Hematopoietic multipotent progenitor cell (in vitro differentiated cells): ENCODE measurements at regions not wholly inside any gene's neighbourhood (a gene's known extent, or its start where the extent isn't known, plus 50 kb on each side); places are given as distances from the start of the nearest gene placed in this dataset.
A peak's percentile ranks its signal among the peaks of the same experiment; 100 is the strongest.
"Not testable (repeated sequence)": the region's sequence is repeated elsewhere in the genome, so short reads cannot be mapped to it uniquely, and the experiment has no call there.

Source experiments
- DNase-seq, 3 donors: peaks; one replicate each; pipeline ENCODE4 v3.0.0-alpha.2; 2011 to 2015; ENCODE audit warnings: low read depth in 2 of 3, low spot score in 2 of 3

- no peak for DNase-seq
Measured at GRCh38 chr10:4409319-4409718, 416.7 kb upstream of the AKR1E2 start.

GRCh38 chr10:4407783-4408182, 418.2 kb upstream of the AKR1E2 start:
- peak in 2 of 3 donors; percentile 26 to 52 for DNase-seq

DNA sequence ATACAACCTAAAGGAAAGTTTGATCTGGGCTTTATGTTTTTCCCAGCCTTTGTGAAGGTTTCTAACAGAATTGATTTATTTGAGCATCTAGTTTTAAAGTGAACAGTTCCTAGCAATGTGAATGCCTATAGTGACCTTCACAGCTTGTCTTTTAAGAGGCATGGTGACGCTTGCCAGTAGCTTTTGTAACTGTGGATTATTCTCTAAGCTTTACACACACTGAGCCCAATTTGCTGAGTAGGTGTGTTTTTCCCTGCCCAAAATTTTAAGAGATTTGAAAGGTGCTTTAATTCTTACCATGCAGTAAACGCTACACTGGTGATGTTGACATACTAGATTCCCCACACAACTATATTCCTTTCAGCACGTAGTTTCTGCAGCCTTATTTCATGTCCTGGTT, 420.2 kb upstream of the AKR1E2 start:
- no peak for DNase-seq

GRCh38 chr10:4403638-4404252, 422.3 kb upstream of the AKR1E2 start:
- DNase-seq = no peak

DNA sequence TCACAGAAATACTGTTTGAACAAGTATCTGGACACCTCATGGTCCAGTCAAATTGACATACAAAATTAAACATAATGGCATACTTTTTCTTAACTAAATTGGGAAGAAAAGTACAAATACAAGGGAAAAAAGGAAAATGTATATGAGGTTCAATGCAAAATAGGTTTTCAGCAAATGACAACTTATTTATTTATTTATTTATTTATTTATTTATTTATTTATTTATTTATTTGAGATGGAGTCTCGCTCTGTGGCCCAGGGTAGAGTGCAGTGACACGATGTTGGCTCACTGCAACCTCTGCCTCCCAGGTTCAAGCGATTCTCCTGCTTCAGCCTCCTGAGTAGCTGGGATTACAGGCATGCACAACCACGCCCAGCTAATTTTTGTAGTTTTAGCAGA, 424.9 kb upstream of the AKR1E2 start:
- not testable (repeated sequence) for DNase-seq

- no peak for DNase-seq
Measured at GRCh38 chr10:4399556-4399955, 426.5 kb upstream of the AKR1E2 start.

- DNase-seq = no peak
Measured at GRCh38 chr10:4398602-4399001, 427.4 kb upstream of the AKR1E2 start.

GRCh38 chr10:4397337-4397736, 428.7 kb upstream of the AKR1E2 start:
- DNase-seq = no peak

DNA sequence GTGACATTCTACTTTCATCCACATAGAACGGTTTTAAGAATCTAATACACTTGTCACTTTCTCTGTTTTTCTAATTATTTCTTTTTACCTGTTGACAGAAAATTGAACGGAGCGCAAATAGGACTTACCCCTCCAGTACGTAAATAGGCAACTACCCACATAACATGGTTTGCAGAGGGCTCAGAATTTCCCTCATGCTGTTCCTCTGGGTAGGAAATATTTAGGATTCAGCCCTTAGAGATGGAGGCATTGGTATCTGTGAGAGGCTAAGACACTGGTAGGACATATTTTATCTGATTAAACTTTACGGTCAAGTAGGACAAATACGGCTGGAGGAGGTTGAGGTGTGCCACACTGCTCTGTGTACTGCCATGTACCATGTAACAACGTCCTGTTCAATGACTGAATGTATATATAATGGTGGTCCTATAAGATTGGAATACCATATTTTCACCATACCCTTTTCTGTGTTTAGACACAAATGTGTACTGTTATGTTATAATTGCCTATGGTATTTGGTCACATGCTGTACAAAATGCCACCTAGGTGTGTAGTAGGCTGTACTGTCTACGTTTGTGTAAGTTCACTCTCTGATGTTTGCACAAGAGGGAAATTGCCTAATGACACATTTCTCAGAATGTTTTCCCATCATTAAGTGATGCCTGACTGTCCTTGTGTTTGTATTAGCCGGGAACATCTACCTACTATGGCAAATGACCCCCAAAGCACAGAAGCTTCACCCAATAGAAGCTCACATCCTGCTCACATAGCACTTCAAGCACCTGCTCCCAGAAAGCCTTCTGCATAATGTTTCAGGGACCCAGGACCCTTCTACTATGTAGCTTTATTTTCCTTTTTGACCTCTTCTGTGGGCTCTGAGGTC, 429.4 kb upstream of the AKR1E2 start:
- DNase-seq = no peak

DNA sequence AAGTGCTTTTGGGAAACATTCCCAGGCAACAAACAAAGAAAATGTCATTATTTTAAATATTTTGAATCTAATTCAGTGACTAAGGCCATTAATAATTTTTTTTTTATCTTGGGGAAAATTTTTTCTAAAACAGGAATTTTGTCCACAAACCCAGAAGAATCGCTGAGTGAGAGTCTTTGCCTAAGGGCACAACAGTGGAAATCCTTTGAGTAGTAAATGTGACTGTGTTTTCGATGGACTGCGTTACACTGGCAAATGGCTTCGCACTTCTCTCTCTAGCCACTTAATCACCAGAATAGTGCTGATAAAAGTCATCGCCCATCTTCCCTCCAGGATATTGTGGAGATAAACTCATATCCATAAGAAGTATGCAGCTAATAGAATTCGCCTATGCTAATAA, 430.3 kb upstream of the AKR1E2 start:
- DNase-seq = no peak

DNA sequence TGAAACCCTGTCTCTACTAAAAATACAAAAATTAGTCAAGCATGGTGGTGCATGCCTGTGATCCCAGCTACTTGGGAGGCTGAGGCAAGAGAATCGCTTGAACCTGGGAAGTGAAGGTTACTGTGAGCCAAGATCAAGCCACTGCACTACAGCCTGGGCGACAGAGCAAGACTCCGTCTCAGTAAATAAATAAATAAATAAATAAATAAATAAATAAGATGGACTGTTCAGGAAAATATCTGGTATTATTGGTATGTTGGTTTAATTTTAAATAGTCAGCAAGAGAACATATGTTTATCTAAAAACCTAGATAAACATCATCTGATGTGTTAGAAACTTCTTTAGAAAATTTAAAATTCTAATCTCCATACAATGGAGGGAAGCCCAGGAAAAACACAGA, 431.6 kb upstream of the AKR1E2 start:
- DNase-seq = not testable (repeated sequence)

DNA sequence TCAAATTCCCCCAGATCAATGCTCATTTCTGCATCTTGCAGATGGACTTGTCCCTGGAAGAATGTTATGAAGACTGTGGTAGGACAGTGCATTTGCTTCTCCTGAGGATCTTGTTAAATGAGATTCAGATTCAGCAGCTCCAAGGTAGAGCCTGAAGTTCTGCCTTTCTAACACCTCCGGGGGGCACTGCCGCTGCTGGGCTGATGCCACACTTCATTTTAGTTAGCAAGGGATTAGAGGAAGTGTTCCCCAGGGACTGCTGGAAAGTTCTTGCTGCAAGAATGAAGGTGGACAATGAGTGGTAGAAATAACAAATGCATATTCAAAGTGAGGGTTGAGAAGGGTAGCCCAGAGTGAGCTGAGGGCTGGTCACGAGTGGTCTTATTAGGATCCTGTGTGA, 434.3 kb upstream of the AKR1E2 start:
- DNase-seq = no peak

- DNase-seq = no peak
Measured at GRCh38 chr10:4390219-4390618, 435.8 kb upstream of the AKR1E2 start.

GRCh38 chr10:4385231-4385870, 440.7 kb upstream of the AKR1E2 start:
- no peak for DNase-seq

- no peak for DNase-seq
Measured at GRCh38 chr10:4384245-4384644, 441.8 kb upstream of the AKR1E2 start.

- DNase-seq = no peak
Measured at GRCh38 chr10:4383651-4384098, 442.3 kb upstream of the AKR1E2 start.

- DNase-seq = no peak
Measured at GRCh38 chr10:4382811-4383210, 443.2 kb upstream of the AKR1E2 start.

GRCh38 chr10:4373612-4374011, 452.4 kb upstream of the AKR1E2 start:
- no peak for DNase-seq

DNA sequence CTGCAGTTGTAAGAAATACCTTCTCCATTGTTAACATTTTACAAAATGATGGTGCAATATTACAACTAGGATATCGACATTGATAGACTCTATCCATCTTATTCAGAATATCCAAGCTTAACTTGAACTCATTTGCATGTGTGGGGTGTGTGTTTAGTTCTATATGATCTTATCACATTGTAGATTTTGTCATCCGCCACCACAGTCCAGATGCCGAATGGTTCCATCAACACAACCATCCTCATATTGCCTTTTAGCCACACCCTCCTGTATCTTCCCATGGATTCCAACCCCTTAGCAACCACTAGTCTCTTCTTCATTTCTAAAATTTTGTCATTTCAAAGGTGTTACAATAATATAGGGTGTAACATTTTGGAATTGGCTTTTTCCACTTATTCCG, 452.9 kb upstream of the AKR1E2 start:
- DNase-seq = no peak

GRCh38 chr10:4372601-4373000, 453.4 kb upstream of the AKR1E2 start:
- peak in 1 of 3 donors; percentile 15 for DNase-seq

- no peak for DNase-seq
Measured at GRCh38 chr10:4371691-4372295, 454.2 kb upstream of the AKR1E2 start.
